ENCODE measurements at regions not wholly inside any gene's neighbourhood (a gene's known extent, or its start where the extent isn't known, plus 50 kb on each side); places are given as distances from the start of the nearest gene placed in this dataset.

DNA sequence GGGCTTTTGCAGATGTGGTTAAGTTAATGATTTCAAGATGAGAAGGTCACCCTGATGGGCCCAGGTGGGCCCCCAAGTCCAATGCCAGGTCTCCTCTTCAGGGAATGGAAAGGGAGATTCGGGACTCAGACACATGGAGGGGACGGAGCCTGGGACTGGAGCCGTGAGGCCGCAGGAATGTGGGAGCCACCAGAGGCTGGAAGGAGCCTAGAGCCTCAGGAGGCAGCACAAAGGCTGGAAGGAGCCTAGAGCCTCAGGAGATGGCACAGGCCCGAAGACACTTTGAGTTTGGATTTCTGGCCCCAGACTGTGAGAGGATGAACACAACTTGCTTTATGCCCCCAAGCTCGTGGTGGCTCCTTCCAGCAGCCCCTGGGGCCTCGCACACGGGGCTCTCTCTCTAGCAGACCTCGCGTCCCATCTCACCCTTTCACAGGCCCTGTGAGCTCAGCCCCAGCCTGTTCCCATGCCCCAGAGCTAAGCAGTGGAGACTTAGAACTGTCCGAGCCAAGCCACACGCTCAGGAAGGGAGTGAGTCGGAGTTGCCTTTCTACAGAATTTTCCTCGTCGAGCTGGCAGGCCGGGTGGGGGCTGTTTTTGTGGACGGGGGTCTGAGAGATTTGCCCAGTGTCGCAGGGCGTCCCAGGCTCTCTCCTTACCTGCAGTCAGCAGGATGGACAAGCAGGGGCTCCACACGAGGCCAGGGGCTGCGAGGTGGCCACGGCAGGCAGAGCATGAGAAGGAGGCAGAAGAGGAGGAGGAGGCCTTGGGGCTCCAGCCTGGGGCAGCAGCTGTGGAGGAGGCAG, 937.6 kb downstream of the BRD1 start:
- ChIA-PET CTCF (no interaction called here), POLR2A (no interaction called here)
- no peak overlapping the region for H3K4me3 ChIP-seq (ENCODE audit: low read depth, low read length)
- H3K36me3 ChIP-seq (ENCODE audit: control insufficient read depth, insufficient read depth, low read length): no peaks in the 10 kb centered on the region
- H3K27me3 ChIP-seq (ENCODE audit: control insufficient read depth, insufficient read depth, low read length): no peaks in the 10 kb centered on the region
- TF ChIP-seq, protein P1, sequence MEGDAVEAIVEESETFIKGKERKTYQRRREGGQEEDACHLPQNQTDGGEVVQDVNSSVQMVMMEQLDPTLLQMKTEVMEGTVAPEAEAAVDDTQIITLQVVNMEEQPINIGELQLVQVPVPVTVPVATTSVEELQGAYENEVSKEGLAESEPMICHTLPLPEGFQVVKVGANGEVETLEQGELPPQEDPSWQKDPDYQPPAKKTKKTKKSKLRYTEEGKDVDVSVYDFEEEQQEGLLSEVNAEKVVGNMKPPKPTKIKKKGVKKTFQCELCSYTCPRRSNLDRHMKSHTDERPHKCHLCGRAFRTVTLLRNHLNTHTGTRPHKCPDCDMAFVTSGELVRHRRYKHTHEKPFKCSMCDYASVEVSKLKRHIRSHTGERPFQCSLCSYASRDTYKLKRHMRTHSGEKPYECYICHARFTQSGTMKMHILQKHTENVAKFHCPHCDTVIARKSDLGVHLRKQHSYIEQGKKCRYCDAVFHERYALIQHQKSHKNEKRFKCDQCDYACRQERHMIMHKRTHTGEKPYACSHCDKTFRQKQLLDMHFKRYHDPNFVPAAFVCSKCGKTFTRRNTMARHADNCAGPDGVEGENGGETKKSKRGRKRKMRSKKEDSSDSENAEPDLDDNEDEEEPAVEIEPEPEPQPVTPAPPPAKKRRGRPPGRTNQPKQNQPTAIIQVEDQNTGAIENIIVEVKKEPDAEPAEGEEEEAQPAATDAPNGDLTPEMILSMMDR (IDR thresholded peaks at IDR 0.05; ENCODE audit: insufficient read depth, low read depth, low read length): no peak
- no peak for DNase-seq (ENCODE audit: low read depth)

DNA sequence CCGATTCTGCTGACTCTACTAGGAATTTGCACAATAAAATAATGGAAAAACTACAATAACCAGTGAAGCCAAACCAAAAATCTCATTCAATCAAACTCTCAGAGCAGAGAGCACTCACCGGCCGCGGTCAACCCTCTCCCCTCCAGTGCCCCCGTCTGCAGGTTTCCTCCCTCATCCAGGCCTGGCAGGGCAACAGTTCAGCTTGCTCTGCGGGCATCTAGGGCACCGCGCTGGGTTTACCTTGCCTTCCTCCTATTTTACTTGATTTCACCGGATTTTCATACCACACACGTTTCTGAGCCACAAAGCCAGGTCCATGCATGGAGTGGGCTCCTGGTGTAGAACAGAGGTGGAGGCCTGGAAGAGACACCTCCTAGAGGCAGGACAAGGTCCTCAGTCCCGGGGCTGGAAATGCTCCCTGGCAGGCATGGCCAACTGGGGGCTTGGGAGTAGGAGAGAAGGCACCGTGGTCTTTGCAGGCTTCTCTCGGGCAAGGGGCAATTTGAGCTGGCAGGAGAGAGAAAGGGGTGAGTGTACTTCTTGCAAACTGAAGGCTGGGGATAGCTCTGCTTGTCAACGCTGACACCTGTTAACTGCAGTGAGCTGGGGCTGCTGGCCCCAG, 938.4 kb downstream of the BRD1 start:
- H3K4me3 ChIP-seq (ENCODE audit: low read depth, low read length): no peak overlapping the region
- TF ChIP-seq, protein P1 (IDR thresholded peaks at IDR 0.05; ENCODE audit: insufficient read depth, low read depth, low read length): no peak
- POLR2A ChIA-PET: no interaction called here
- no peaks in the 10 kb centered on the region for H3K36me3 ChIP-seq (ENCODE audit: control insufficient read depth, insufficient read depth, low read length)
- H3K27me3 ChIP-seq (ENCODE audit: control insufficient read depth, insufficient read depth, low read length): no peaks in the 10 kb centered on the region
- CTCF ChIA-PET: no interaction called here
- no peak for DNase-seq (ENCODE audit: low read depth)

DNA sequence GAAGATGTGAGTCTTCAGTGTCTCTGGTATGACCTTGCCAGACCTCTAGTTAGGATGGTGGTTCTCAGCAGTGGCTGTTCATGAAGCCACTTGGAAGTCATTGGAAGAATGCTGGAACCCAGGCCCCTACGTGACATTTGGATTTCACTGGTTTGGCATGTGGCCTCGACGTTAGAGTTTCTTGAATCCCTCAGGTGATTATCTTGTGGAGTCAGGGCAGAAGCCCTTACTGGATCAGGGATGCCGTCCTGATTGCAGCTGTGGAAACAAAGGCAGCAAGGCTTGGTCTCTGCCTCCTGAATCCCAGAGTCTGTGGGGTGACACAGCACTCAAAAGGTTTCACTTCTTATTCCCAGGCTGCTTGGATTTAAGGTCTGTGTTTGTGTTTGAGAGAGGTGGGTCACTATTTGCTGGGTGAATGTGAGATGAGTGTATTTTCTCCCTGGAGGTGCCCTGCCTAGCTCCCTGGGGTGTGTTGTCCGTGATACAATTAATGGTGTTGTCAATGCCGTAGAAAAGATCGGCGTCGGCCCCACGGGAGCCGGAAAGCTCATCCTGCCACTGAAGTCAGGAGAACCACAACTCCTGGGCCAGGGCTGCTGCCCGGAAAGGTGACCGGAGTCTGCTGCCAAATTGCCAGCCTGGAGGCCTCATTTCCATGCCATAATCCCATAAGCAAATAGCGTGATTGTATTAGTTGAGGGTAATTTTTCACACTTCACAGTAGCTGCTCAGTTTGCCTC, 939.0 kb downstream of the BRD1 start:
- ChIA-PET CTCF (no interaction called here), POLR2A (no interaction called here)
- H3K36me3 ChIP-seq (ENCODE audit: control insufficient read depth, insufficient read depth, low read length): no peaks in the 10 kb centered on the region
- H3K4me3 ChIP-seq (ENCODE audit: low read depth, low read length): no peak overlapping the region
- H3K27me3 ChIP-seq (ENCODE audit: control insufficient read depth, insufficient read depth, low read length): no peaks in the 10 kb centered on the region
- TF ChIP-seq, protein P1 (IDR thresholded peaks at IDR 0.05; ENCODE audit: insufficient read depth, low read depth, low read length): no peak
- DNase-seq (ENCODE audit: low read depth): no peak

DNA sequence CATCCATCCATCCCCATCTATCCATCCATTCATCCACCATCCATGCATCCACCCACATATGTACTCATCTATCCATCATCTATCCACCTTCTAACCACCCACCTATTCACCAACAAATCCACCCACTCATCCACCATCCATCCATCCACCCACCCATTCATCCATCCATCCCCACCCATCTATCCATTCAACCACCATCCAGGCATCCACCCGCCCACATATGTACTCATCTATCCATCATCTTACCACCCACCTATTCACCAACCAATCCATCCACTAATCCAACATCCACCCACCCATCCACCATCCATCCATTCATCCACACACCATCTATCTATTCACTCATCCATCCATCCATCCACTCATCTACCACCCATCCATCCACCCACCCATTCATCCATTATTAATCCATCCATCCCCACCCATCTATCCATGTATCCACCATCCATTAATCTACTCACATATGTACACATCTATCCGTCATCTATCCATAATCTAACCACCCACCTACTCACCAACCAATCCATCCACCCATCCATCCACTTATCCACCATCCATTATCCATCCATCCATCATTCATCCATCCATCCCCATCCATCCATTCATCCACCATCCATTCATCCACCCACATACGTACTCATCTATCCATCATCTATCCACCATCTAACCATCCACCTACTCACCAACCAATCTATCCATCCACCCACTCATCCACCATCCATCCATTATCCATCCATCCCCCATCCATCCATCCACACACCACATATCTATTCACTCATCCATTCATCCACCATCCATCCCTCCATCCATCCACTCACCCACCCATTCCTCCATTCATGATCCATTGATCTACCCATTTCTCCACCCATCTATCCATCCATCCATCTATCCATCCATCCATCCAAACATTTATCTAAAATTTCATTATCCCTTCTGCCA, 940.0 kb downstream of the BRD1 start:
- CTCF ChIA-PET: no interaction called here
- TF ChIP-seq, protein P1 (IDR thresholded peaks at IDR 0.05; ENCODE audit: insufficient read depth, low read depth, low read length): no peak
- POLR2A ChIA-PET: no interaction called here

More for the DNA sequence above, 940.0 kb downstream of the BRD1 start:
- DNase-seq (ENCODE audit: low read depth): no peak
- H3K27me3 ChIP-seq (ENCODE audit: control insufficient read depth, insufficient read depth, low read length): no peaks in the 10 kb centered on the region
- H3K4me3 ChIP-seq (ENCODE audit: low read depth, low read length): no peak overlapping the region
- no peaks in the 10 kb centered on the region for H3K36me3 ChIP-seq (ENCODE audit: control insufficient read depth, insufficient read depth, low read length)

Data from BJ (cell line).